Esophagus squamous epithelium (tissue), 4 donors: ENCODE measurements at regions not wholly inside any gene's neighbourhood (a gene's known extent, or its start where the extent isn't known, plus 50 kb on each side); places are given as distances from the start of the nearest gene placed in this dataset.

Experiments
- CTCF ChIP-seq, 6 experiments: fragments of 450-650 bp in 4 of 6; fragments of 200-600 bp in 2 of 6; sonication (generic) in 2 of 6; IDR thresholded peaks; one replicate each; pipeline ENCODE4 v1.5.1; 2016 to 2019; ENCODE audit warnings: antibody characterized with exemption in 6 of 6, mild to moderate bottlenecking in 4 of 6, moderate library complexity in 4 of 6
- POLR2A ChIP-seq, 4 donors: fragments of 450-650 bp; IDR thresholded peaks; one replicate each; pipeline ENCODE4 v1.6.1; 2017; ENCODE audit warnings: antibody characterized with exemption in 4 of 4, mild to moderate bottlenecking in 4 of 4, moderate library complexity in 3 of 4

- TF ChIP-seq POLR2A (IDR thresholded peaks at IDR 0.05), result no peak
- TF ChIP-seq CTCF (IDR thresholded peaks at IDR 0.05), result no peak
Observed at GRCh38 chr10:27601946-27602538, 97.9 kb downstream of the RAB18 start.
